Sigmoid colon (tissue), 4 donors: ENCODE measurements at regions not wholly inside any gene's neighbourhood (a gene's known extent, or its start where the extent isn't known, plus 50 kb on each side); places are given as distances from the start of the nearest gene placed in this dataset.

ENCODE experiments used
- EP300 ChIP-seq, 4 donors: sonication (generic); formaldehyde crosslinking; IDR thresholded peaks; one replicate each; pipeline ENCODE4 v1.6.1; 2017; ENCODE audit warnings: antibody characterized with exemption in 4 of 4
- POLR2A ChIP-seq, 2 donors: fragments of 450-650 bp; IDR thresholded peaks; one replicate each; pipeline ENCODE4 v1.6.1; 2016; ENCODE audit warnings: antibody characterized with exemption in 2 of 2, mild to moderate bottlenecking in 2 of 2, moderate library complexity in 2 of 2
- POLR2AphosphoS5 ChIP-seq, 4 donors: sonication (generic); formaldehyde crosslinking; IDR thresholded peaks; one replicate each; pipeline ENCODE4 v1.6.1; 2017; ENCODE audit warnings: antibody characterized with exemption in 4 of 4
- TF ChIP-seq, protein P1 (sequence below), 4 experiments: fragments of 450-650 bp in 3 of 4; fragments of 200-600 bp in 1 of 4; IDR thresholded peaks; one replicate each; pipeline ENCODE4 v1.5.1; 2016 to 2019; ENCODE audit warnings: antibody characterized with exemption in 4 of 4, mild to moderate bottlenecking in 3 of 4, moderate library complexity in 2 of 4

GRCh38 chr6:105868823-105869460 lies 217.2 kb upstream of the PRDM1 start:
- TF ChIP-seq, protein P1, sequence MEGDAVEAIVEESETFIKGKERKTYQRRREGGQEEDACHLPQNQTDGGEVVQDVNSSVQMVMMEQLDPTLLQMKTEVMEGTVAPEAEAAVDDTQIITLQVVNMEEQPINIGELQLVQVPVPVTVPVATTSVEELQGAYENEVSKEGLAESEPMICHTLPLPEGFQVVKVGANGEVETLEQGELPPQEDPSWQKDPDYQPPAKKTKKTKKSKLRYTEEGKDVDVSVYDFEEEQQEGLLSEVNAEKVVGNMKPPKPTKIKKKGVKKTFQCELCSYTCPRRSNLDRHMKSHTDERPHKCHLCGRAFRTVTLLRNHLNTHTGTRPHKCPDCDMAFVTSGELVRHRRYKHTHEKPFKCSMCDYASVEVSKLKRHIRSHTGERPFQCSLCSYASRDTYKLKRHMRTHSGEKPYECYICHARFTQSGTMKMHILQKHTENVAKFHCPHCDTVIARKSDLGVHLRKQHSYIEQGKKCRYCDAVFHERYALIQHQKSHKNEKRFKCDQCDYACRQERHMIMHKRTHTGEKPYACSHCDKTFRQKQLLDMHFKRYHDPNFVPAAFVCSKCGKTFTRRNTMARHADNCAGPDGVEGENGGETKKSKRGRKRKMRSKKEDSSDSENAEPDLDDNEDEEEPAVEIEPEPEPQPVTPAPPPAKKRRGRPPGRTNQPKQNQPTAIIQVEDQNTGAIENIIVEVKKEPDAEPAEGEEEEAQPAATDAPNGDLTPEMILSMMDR (IDR thresholded peaks at IDR 0.05), result no peak
- TF ChIP-seq POLR2AphosphoS5 (IDR thresholded peaks at IDR 0.05), result no peak
- no peak for TF ChIP-seq EP300 (IDR thresholded peaks at IDR 0.05)
- TF ChIP-seq POLR2A (IDR thresholded peaks at IDR 0.05), result no peak
